H9 (cell line): ENCODE measurements at regions not wholly inside any gene's neighbourhood (a gene's known extent, or its start where the extent isn't known, plus 50 kb on each side); places are given as distances from the start of the nearest gene placed in this dataset.
"Not testable (repeated sequence)": the region's sequence is repeated elsewhere in the genome, so short reads cannot be mapped to it uniquely, and the experiment has no call there.

Experiments used
- DNase-seq: peaks from one replicate; pipeline ENCODE4 v3.0.0-alpha.2; 2017
- H2AFZ ChIP-seq: one replicate; pipeline ENCODE4 v1.6.1; 2013; ENCODE audit warnings: mild to moderate bottlenecking, low read length, control low read depth, moderate library complexity
- H2AK5ac ChIP-seq: 2 replicates; pipeline ENCODE4 v1.6.1; 2013; ENCODE audit warnings: low read length, control low read depth, mixed read lengths; ENCODE audit not compliant: insufficient read length
- H2BK120ac ChIP-seq: one replicate; pipeline ENCODE4 v1.6.1; 2013; ENCODE audit warnings: low read depth, mild to moderate bottlenecking, low read length, control low read depth, inconsistent platforms; ENCODE audit not compliant: poor library complexity, severe bottlenecking
- H2BK12ac ChIP-seq: 2 replicates; pipeline ENCODE4 v1.6.1; 2013; ENCODE audit warnings: low read length, control low read depth, mixed read lengths, low read depth; ENCODE audit not compliant: insufficient read length
- H2BK15ac ChIP-seq: 2 replicates; pipeline ENCODE4 v1.6.1; 2013; ENCODE audit warnings: low read depth, low read length, control low read depth
- H2BK20ac ChIP-seq: one replicate; pipeline ENCODE4 v1.6.1; 2013; ENCODE audit warnings: low read depth, mild to moderate bottlenecking, low read length, control low read depth, inconsistent platforms; ENCODE audit not compliant: poor library complexity, severe bottlenecking
- H2BK5ac ChIP-seq: 2 replicates; pipeline ENCODE4 v1.6.1; 2013; ENCODE audit warnings: low read length, control low read depth, mixed read lengths; ENCODE audit not compliant: insufficient read length
- H3K14ac ChIP-seq: 2 replicates; pipeline ENCODE4 v1.6.1; 2013; ENCODE audit warnings: low read length, control low read depth; ENCODE audit not compliant: insufficient read depth
- H3K18ac ChIP-seq: 2 replicates; pipeline ENCODE4 v1.6.1; 2013; ENCODE audit warnings: low read depth, mild to moderate bottlenecking, mixed read lengths, low read length, control low read depth; ENCODE audit not compliant: insufficient read length
- H3K23ac ChIP-seq: 2 replicates; pipeline ENCODE4 v1.6.1; 2013; ENCODE audit warnings: low read length, control low read depth, mixed read lengths, low read depth; ENCODE audit not compliant: insufficient read length
- H3K23me2 ChIP-seq: 2 replicates; pipeline ENCODE4 v1.6.1; 2013; ENCODE audit warnings: low read depth, mild to moderate bottlenecking, mixed read lengths, low read length, control low read depth; ENCODE audit not compliant: insufficient read length, poor library complexity, severe bottlenecking
- H3K27ac ChIP-seq: 2 replicates; pipeline ENCODE4 v1.5.1; 2013; ENCODE audit warnings: low read length, control low read depth, mixed read lengths, low read depth; ENCODE audit not compliant: insufficient read length
- H3K27me3 ChIP-seq: 2 replicates; pipeline ENCODE4 v1.6.1; 2013; ENCODE audit warnings: low read length, control low read depth, inconsistent platforms; ENCODE audit not compliant: insufficient read depth
- H3K4ac ChIP-seq: 2 replicates; pipeline ENCODE4 v1.6.1; 2013; ENCODE audit warnings: low read depth, mild to moderate bottlenecking, control low read depth, inconsistent platforms, low read length, moderate library complexity
- H3K4me1 ChIP-seq: 2 replicates; pipeline ENCODE4 v1.6.1; 2013; ENCODE audit warnings: low read length, control low read depth, inconsistent platforms; ENCODE audit not compliant: insufficient read depth
- H3K4me2 ChIP-seq: 2 replicates; pipeline ENCODE4 v1.6.1; 2013; ENCODE audit warnings: low read length, control low read depth, mixed read lengths; ENCODE audit not compliant: insufficient read length, insufficient read depth
- H3K56ac ChIP-seq: 2 replicates; pipeline ENCODE4 v1.6.1; 2013; ENCODE audit warnings: low read depth, mild to moderate bottlenecking, mixed read lengths, low read length, control low read depth; ENCODE audit not compliant: insufficient read length
- H3K79me1 ChIP-seq: 2 replicates; pipeline ENCODE4 v1.6.1; 2013; ENCODE audit warnings: low read depth, mild to moderate bottlenecking, moderate library complexity, low read length, control low read depth, inconsistent platforms; ENCODE audit not compliant: insufficient read depth, poor library complexity, severe bottlenecking
- H3K79me2 ChIP-seq: 2 replicates; pipeline ENCODE4 v1.6.1; 2013; ENCODE audit warnings: low read length, control low read depth, inconsistent platforms; ENCODE audit not compliant: insufficient read depth
- H3K9ac ChIP-seq: 2 replicates; pipeline ENCODE4 v1.6.1; 2013; ENCODE audit warnings: low read length, control low read depth, mixed read lengths; ENCODE audit not compliant: insufficient read length; ENCODE audit errors: extremely low read depth
- H3K9me3 ChIP-seq: one replicate; pipeline ENCODE4 v1.6.1; 2013; ENCODE audit warnings: low read depth, low read length, inconsistent platforms; ENCODE audit not compliant: control insufficient read depth
- H3T11ph ChIP-seq: one replicate; pipeline ENCODE4 v1.6.1; 2013; ENCODE audit warnings: mild to moderate bottlenecking, low read length, control low read depth, inconsistent platforms
- H4K20me1 ChIP-seq: one replicate; pipeline ENCODE4 v1.6.1; 2013; ENCODE audit not compliant: control insufficient read depth, insufficient read length, insufficient read depth
- H4K5ac ChIP-seq: 2 replicates; pipeline ENCODE4 v1.6.1; 2013; ENCODE audit warnings: low read depth, mild to moderate bottlenecking, mixed read lengths, low read length, control low read depth; ENCODE audit not compliant: insufficient read length
- H4K8ac ChIP-seq: replicated peaks from 2 replicates; pipeline ENCODE4 v1.6.1; 2013; ENCODE audit warnings: low read length, control low read depth, mixed read lengths, low read depth; ENCODE audit not compliant: insufficient read length
- H4K91ac ChIP-seq: 2 replicates; pipeline ENCODE4 v1.6.1; 2013; ENCODE audit warnings: low read depth, mild to moderate bottlenecking, moderate library complexity, mixed read lengths, low read length, control low read depth; ENCODE audit not compliant: insufficient read length
- H3K27ac Mint-ChIP-seq, 3 experiments: 2 replicates in 2 of 3; 3 replicates in 1 of 3; pipeline ENCODE4 v1.8.0; 2020 to 2021; ENCODE audit warnings: mixed read lengths in 3 of 3, mild to moderate bottlenecking in 1 of 3, moderate library complexity in 1 of 3
- H3K27me3 Mint-ChIP-seq: 2 replicates; pipeline ENCODE4 v1.8.0; 2021; ENCODE audit warnings: low read depth, mild to moderate bottlenecking, moderate library complexity, mixed read lengths
- H3K36me3 Mint-ChIP-seq, 3 experiments: 2 replicates in 2 of 3; 3 replicates in 1 of 3; pipeline ENCODE4 v1.8.0; 2020 to 2021; ENCODE audit warnings: low read depth in 3 of 3, mixed read lengths in 3 of 3; ENCODE audit not compliant: insufficient read depth in 1 of 3
- H3K4me1 Mint-ChIP-seq, 2 experiments: 2 replicates each; pipeline ENCODE4 v1.8.0; 2020; ENCODE audit warnings: mixed read lengths in 2 of 2
- H3K4me3 Mint-ChIP-seq, 2 experiments: 2 replicates in 1 of 2; 3 replicates in 1 of 2; pipeline ENCODE4 v1.8.0; 2020 to 2021; ENCODE audit warnings: mild to moderate bottlenecking in 2 of 2, mixed read lengths in 2 of 2, moderate library complexity in 1 of 2
- H3K9me3 Mint-ChIP-seq, 2 experiments: 2 replicates in 1 of 2; 3 replicates in 1 of 2; pipeline ENCODE4 v1.8.0; 2020; ENCODE audit warnings: mild to moderate bottlenecking in 2 of 2, mixed read lengths in 2 of 2, moderate library complexity in 1 of 2
- WGBS: extraction: QIAGEN DNeasy Blood & Tissue Kit; methylation state at CpG from one replicate; pipeline ENCODE4 v1.1.7; 2013; ENCODE audit warnings: missing lambda C conversion rate, low lambda C conversion rate, mixed read lengths; ENCODE audit not compliant: insufficient read length; ENCODE audit errors: extremely low coverage; 5-methylcytosine and 5-hydroxymethylcytosine counted together

DNA sequence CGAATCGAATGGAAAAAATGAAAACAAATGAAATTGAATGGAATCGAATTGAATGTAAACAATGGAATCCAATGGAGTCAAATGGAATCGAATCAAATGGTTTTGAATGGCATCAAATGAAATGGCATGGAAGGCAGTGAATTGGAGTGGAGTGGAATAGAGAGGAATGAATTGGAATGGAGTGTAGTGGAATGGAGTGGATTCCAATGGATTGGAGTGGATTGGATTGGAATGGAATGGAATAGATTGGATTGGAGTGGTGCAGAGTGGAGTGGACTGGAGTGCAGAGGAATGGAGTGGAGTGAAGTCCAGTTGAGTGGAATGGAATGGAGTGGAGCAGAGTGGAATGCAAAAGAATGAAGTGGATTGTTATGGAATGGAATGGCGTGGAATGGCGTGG lies 1026.3 kb downstream of the CDY1 start:
- H3K4me1 ChIP-seq, H3K23me2 ChIP-seq, H4K8ac ChIP-seq, H2BK120ac ChIP-seq, H4K5ac ChIP-seq, H3K4me3 Mint-ChIP-seq, H3K4me2 ChIP-seq, H3K14ac ChIP-seq, H3K56ac ChIP-seq, H3K79me2 ChIP-seq, H3K27ac Mint-ChIP-seq, H3K27me3 ChIP-seq, H4K20me1 ChIP-seq, H2AK5ac ChIP-seq, H2BK5ac ChIP-seq, DNase-seq, H3K36me3 Mint-ChIP-seq, H2BK12ac ChIP-seq, H2BK20ac ChIP-seq, H3K23ac ChIP-seq, H3K4me1 Mint-ChIP-seq, H4K91ac ChIP-seq, H3K18ac ChIP-seq, H2BK15ac ChIP-seq, H3K79me1 ChIP-seq, H2AFZ ChIP-seq, H3K27ac ChIP-seq, H3K4ac ChIP-seq, H3K9ac ChIP-seq, H3T11ph ChIP-seq, H3K27me3 Mint-ChIP-seq: not testable (repeated sequence)
- WGBS: no CpG with 5 or more reads among the region's 6 CpGs
- H3K9me3 ChIP-seq: peaks cover 37% of the 10 kb centered on the region
- peaks cover 25 to 33% of the 10 kb centered on the region in 2 experiments for H3K9me3 Mint-ChIP-seq

- H2AFZ ChIP-seq, H3K9ac ChIP-seq, H2BK12ac ChIP-seq, H3K79me1 ChIP-seq, H3K4ac ChIP-seq, H3K27me3 Mint-ChIP-seq, H3K23me2 ChIP-seq, H3K27ac ChIP-seq, H2BK20ac ChIP-seq, H2BK15ac ChIP-seq, H4K91ac ChIP-seq, H3T11ph ChIP-seq, H3K18ac ChIP-seq, H3K36me3 Mint-ChIP-seq, H3K79me2 ChIP-seq, H3K14ac ChIP-seq, H3K4me1 Mint-ChIP-seq, H3K4me2 ChIP-seq, H3K9me3 ChIP-seq, H2BK120ac ChIP-seq, H4K8ac ChIP-seq, H4K20me1 ChIP-seq, H2AK5ac ChIP-seq, H3K27me3 ChIP-seq, H4K5ac ChIP-seq, H3K23ac ChIP-seq, H3K27ac Mint-ChIP-seq, H3K4me1 ChIP-seq, H3K56ac ChIP-seq, H2BK5ac ChIP-seq, DNase-seq, H3K4me3 Mint-ChIP-seq: not testable (repeated sequence)
- no CpG with 5 or more reads among the region's 8 CpGs for WGBS
- peaks cover 5 to 16% of the 10 kb centered on the region in 2 experiments; a peak in 3 of 5 replicates for H3K9me3 Mint-ChIP-seq
Observed at GRCh38 chrY:26664245-26664644, 1042.3 kb downstream of the CDY1 start.
